NCI-H187 treated with DMSO at 0.1 percent for 48 hours (cell line): ENCODE measurements at regions not wholly inside any gene's neighbourhood (a gene's known extent, or its start where the extent isn't known, plus 50 kb on each side); places are given as distances from the start of the nearest gene placed in this dataset.
"Not testable (repeated sequence)": the region's sequence is repeated elsewhere in the genome, so short reads cannot be mapped to it uniquely, and the experiment has no call there.

ENCODE experiments used
- DNase-seq: peaks from one replicate; lab custom pipeline; 2025; lab: John Stamatoyannopoulos, UW

- DNase-seq = no peak
Observed at GRCh38 chr9:7622481-7622880, 177.1 kb downstream of the DMAC1 start.

- no peak for DNase-seq
Observed at GRCh38 chr9:7615344-7615743, 184.2 kb downstream of the DMAC1 start.

DNA sequence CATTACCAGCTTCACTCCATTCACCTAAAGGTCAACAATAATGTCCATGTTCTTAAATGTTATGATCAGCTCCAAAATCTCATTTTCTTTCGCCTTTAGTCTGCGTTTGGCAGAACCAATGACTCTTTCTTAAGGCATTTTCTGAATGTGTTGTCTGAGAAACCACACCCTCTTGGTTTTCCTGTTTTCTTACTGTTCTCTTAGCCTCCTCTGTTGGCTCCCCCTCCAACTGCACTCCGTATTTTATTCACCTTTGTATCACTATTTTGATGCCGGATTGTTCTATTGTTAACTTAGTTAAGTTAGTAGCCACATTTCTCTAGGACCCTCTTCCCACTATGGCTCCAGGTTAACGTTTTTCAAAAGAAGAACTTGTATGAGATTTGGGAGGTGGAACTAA lies 185.6 kb downstream of the DMAC1 start:
- no peak for DNase-seq

- no peak for DNase-seq
Observed at GRCh38 chr9:7608261-7608660, 191.3 kb downstream of the DMAC1 start.

DNA sequence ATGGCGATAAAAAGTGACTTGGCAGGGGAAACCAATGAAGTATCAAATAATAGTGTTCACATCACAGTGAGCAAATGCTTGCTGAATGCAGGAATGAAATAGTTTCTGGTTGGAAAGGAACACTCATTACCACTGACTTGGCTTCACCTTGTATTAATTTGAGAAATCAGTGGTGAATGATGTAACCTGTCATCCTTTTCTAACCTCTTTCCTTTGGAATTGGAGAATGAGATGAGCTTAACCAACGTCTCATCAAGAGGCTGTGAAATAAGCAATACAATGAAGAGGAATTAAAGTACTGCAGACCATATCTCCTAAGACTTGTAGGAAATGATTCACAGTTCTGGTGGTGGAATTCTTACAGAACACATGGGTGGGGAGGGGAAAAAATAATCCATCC lies 192.2 kb downstream of the DMAC1 start:
- no peak for DNase-seq

DNA sequence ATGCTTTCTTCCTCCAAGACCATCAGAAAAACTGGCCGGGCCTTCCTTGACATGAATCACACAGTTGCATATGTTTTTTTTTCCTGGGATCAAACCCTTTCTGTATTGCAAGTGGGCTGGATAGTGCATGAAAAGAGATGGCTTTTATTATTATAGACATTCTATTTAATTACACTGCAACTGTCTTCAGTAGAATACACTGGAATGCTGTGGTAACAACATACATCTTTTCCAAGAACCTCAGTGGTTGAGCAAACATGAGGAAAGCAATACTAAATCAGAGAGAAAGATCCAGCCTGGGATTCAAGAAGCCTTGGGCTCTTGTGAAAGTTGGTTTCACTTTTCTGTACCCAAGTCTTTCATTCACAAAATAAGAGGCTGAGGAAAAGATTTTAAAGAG lies 193.0 kb downstream of the DMAC1 start:
- no peak for DNase-seq

DNA sequence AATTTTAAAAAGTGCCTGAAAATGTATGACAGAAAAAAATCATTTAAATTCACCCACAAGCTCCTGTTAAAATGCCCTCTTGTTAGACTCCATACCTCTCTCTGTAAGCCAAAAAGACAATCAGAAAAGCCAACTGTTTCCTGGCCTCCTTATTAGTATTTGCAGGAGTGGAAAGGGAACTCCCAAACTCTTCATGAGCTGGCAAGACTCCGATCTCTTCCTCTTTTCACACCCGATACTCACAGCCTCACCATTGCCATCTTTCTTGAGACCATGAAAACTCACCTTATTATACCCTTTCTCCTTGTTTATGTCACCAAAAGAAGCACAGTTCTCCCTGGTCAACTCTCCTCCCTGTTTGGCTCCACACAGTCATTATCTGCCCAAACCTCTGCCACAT lies 197.8 kb downstream of the DMAC1 start:
- DNase-seq = no peak

GRCh38 chr9:7597716-7598115 lies 201.9 kb downstream of the DMAC1 start:
- no peak for DNase-seq

GRCh38 chr9:7592321-7593316 lies 207.0 kb downstream of the DMAC1 start:
- no peak for DNase-seq

DNA sequence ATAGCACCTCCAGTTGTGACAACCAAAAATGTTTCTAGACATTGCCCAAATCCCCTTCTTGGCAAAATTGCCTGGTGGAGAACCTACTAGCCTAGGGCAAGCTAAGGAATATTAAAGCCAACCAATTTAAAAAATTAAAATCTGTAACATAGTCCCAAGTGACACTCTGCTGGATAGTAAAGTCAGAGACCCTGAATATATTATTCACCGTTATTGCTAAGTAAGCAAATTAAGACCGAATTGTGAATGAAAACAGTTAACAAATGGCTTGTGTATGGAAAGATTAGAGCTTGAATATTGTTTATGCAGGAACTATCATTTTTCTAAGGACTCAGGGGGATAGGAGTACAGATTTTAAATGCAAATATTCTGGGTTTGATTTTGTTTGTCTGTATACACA lies 208.1 kb downstream of the DMAC1 start:
- DNase-seq = no peak

DNA sequence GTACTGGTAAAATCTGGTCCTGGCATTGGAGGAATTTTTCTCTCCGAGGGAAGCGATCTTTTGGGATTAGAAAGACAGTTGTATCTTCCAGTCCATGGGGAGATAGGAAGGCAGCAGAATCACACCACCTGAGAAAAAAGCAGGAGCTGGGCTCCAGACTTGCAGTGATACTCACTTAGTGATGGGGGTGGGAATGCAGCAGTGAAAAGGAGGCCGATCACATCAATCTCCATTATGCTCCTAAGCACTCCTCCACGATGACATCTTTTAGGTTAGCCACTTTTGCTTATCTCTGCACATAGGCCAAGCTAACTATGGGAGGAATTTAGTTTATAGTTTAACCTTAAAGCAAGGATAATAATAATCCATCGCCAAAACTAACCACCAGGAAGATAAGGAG lies 219.0 kb downstream of the DMAC1 start:
- no peak for DNase-seq

GRCh38 chr9:7579351-7579750 lies 220.2 kb downstream of the DMAC1 start:
- DNase-seq = no peak

- no peak for DNase-seq
Observed at GRCh38 chr9:7578951-7579350, 220.6 kb downstream of the DMAC1 start.

- peak; percentile 25 for DNase-seq
Observed at GRCh38 chr9:7570107-7570720, 229.4 kb downstream of the DMAC1 start.

- DNase-seq = no peak
Observed at GRCh38 chr9:7567687-7568086, 231.9 kb downstream of the DMAC1 start.

GRCh38 chr9:7561527-7562080 lies 238.0 kb downstream of the DMAC1 start:
- DNase-seq = no peak

DNA sequence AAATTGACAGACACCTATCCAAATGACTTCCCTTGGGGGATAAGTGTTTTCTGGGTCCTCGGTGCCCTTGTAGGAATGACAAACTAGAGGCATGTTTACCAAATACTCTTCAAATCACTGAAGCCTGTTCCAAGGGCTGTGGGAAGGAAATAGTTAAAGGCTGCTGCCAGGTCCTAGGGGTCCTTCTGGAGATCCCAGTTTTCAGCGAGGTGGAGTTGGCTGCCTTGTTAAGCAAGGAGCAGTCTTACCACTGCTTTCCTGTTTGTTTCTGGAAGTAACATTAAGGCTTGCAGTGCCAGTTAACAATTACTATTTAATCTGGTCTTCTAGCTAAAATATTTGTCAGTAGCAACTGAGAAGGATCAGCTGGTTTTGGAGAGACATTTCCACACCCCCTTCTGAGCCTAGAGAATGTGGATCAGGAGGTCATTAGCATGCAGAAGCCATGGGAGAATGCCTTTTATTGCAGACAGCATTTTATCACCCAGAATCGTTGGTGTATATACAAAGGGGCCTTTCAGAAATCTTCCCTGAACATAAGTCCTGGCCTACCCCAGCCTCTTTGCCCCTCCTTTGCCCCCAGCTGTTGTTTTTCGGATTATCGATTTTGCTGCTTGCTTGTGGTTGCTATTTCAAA lies 238.8 kb downstream of the DMAC1 start:
- no peak for DNase-seq

DNA sequence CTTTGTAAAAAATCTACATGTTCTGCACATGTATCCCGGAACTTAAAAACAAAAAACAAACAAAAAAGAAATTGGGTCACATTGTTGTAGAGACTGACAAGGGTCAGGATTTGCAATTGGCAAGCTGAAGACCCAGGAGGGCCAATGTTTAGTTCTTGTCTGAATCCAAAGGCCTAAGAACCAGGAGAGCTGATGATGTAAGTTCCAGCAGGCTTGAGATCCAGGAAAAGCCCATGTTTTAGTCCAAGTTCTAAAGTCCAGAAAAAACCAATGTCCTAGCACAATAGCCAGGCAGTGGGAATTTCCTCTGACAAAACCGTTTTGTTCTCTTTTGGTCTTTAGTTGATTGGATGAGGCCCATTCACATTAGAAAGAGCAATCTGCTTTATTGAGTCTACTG lies 244.9 kb downstream of the DMAC1 start:
- no peak for DNase-seq

- DNase-seq = not testable (repeated sequence)
Observed at GRCh38 chr9:7552706-7553105, 246.9 kb downstream of the DMAC1 start.

DNA sequence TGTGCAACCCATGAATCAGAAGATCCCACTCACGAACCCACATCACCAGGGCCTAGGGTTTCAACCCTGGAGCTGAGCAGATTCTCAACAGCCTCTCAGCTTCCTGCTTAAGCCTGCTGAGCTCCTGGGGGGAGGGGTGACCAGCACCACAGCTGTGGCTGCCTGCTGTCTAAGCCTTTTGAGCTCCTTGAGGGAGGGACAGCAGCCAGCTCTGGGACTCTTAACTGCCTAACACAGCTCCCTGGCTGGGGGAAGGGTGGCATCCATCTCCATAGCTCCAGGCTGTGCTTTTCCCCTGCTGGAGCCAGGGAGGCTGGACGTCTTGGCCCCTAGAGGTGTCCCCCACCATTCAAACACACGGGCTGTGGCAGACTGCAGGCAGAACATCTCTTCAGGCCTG lies 250.3 kb downstream of the DMAC1 start:
- peak; percentile 5 for DNase-seq

DNA sequence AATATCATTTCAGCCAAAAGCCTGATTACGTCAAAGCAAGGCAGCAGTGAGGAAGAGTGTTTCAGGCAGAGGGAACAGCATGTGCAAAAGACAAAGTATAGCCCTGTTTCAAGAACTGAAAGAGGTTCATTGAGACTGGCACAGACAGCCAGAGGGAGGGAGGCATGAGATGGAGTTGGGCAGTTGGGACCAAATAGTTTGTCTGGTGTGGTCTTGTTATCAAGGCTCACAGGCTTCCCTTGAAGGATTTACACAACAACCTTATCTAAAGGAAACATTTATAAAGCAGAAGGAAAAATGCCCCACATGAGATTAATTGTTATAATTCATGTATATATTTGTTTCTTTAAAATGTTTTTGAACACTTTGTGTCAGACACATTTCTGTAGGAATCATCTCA lies 253.3 kb downstream of the DMAC1 start:
- DNase-seq = no peak

- no peak for DNase-seq
Observed at GRCh38 chr9:7545371-7546165, 254.0 kb downstream of the DMAC1 start.
